ENCODE measurements at regions not wholly inside any gene's neighbourhood (a gene's known extent, or its start where the extent isn't known, plus 50 kb on each side); places are given as distances from the start of the nearest gene placed in this dataset.
A peak's percentile ranks its signal among the peaks of the same experiment; 100 is the strongest.

DNA sequence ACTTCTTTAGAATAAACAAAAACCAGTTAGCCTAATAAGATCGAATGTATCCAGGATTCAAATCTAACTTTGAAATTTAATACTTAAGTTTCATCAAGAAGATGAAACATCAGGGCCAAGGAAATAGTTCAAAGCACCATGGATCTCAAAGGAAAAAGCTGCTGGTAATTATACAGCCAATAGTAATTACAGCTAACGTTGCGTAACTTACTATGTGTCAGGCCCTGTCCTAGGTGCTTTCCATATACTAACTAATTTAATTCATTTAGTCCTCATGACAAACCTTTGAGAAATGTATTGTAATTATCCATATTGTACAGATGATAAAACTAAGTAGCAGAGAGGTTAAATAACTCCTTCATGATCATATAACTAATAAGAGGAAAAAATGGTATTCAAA, 598.6 kb downstream of the NYAP2 start:
- no peaks in the 10 kb centered on the region for H3K27me3 ChIP-seq (ENCODE audit: control insufficient read depth in 1 of 2, insufficient read depth in 2 of 2, low read length in 2 of 2)
- 34% methylated on average over 3 of the region's 3 CpGs for WGBS (ENCODE audit: low lambda C conversion rate)
- ATAC-seq (no peak), FAIRE-seq (no peak), DNase-seq (ENCODE audit: low spot score) (no peak)
- H3K27ac ChIP-seq (ENCODE audit: extremely low read length, insufficient read depth, low read length), result no peak overlapping the region
- intact Hi-C loops (cut with micrococcal nuclease; ENCODE audit: unreplicated experiment), result no loop called here
- H3K4me3 ChIP-seq (replicated peaks in 1 of 3; ENCODE audit: insufficient read depth in 1 of 3, low read depth in 2 of 3, low read length in 3 of 3), result no peak overlapping the region
- H3K4me2 ChIP-seq (ENCODE audit: low read depth, low read length), result no peak overlapping the region
- in situ Hi-C loops (cut with HindIII; ENCODE audit: extremely low pct_ligation_motif_present, low pct_unique_long_range_greater_than_20kb), result no loop called here
- no peak overlapping the region for H3K9ac ChIP-seq (ENCODE audit: insufficient read depth, low read depth, low read length)
- TF ChIP-seq ZNF275 (CRISPR knock-in tag; IDR thresholded peaks at IDR 0.05; ENCODE audit: borderline replicate concordance), result no peak
- TF ChIP-seq SCMH1 (CRISPR knock-in tag; IDR thresholded peaks at IDR 0.05; ENCODE audit: borderline replicate concordance), result no peak
- no peak for TF ChIP-seq PHF5A (CRISPR knock-in tag; IDR thresholded peaks at IDR 0.05; ENCODE audit: low read depth, unreplicated experiment)
- TF ChIP-seq GTF3A (CRISPR knock-in tag; conservative IDR thresholded peaks at IDR 0.05), result no peak
- TF ChIP-seq SAP130 (CRISPR knock-in tag; IDR thresholded peaks at IDR 0.05; ENCODE audit: low read depth), result no peak
- peak; percentile 71 for TF ChIP-seq CEBPB (IDR thresholded peaks at IDR 0.05; ENCODE audit: borderline replicate concordance, low read depth, low read length)
- no peak for TF ChIP-seq ZNF619 (CRISPR knock-in tag; IDR thresholded peaks at IDR 0.05)
- H3K4me1 ChIP-seq (ENCODE audit: insufficient read depth, low read length), result peaks cover 7% of the 10 kb centered on the region; the same call in 1 of the 2 replicates
- POLR2A ChIA-PET, result no interaction called here
- no peaks in the 10 kb centered on the region for H3K9me3 ChIP-seq (ENCODE audit: low read length)
- H3K36me3 ChIP-seq (replicated peaks in 1 of 2; ENCODE audit: control insufficient read depth in 1 of 2, insufficient read depth in 2 of 2, low read length in 2 of 2), result no peaks in the 10 kb centered on the region
- CTCF ChIA-PET (ENCODE audit: low intra/inter-chr PET ratio, low total read pairs), result no interaction called here
- BruUV-seq (replicated peaks), result no TSS peak
- H4K20me1 ChIP-seq (ENCODE audit: insufficient read depth, low read length), result no peaks in the 10 kb centered on the region
- H2AFZ ChIP-seq (ENCODE audit: low read length), result no peak overlapping the region
- no peaks in the 10 kb centered on the region for H3K79me2 ChIP-seq (ENCODE audit: insufficient read depth, low read length)

DNA sequence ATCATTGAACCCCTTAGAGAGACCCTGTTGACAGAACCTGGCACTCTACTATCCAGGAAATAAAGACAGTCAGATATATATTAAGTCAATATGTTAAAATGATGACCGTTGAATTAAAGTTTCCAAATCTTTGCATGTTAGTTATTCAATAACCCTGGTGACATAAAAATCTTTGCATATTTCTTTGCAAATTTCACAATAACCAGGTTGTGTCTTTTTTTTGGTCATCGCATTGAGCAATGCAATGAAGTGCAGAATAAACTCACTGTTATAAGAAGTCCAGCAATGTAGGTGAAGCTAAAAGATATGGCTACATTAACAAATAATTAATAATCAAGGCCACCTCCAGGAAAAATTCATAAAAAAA, 596.9 kb downstream of the NYAP2 start:
- FAIRE-seq (no peak), ATAC-seq (no peak), DNase-seq (ENCODE audit: low spot score) (no peak)
- H3K4me1 ChIP-seq (ENCODE audit: insufficient read depth, low read length), result no peaks in the 10 kb centered on the region
- H3K9me3 ChIP-seq (ENCODE audit: low read length), result no peaks in the 10 kb centered on the region
- intact Hi-C loops (cut with micrococcal nuclease; ENCODE audit: unreplicated experiment) (no loop called here), in situ Hi-C loops (cut with HindIII; ENCODE audit: extremely low pct_ligation_motif_present, low pct_unique_long_range_greater_than_20kb) (no loop called here)
- CTCF ChIA-PET (ENCODE audit: low intra/inter-chr PET ratio, low total read pairs), result no interaction called here
- no peak overlapping the region for H2AFZ ChIP-seq (ENCODE audit: low read length)
- no peak for TF ChIP-seq TCF12 (IDR thresholded peaks at IDR 0.05)
- no peak for TF ChIP-seq TCF12 (CRISPR knock-in tag; IDR thresholded peaks at IDR 0.05)
- no peak for TF ChIP-seq ATF5 (CRISPR knock-in tag; IDR thresholded peaks at IDR 0.05; ENCODE audit: low read depth)
- no peak for TF ChIP-seq GFI1 (CRISPR knock-in tag; IDR thresholded peaks at IDR 0.05; ENCODE audit: borderline replicate concordance)
- no peak for TF ChIP-seq ZBTB8A (CRISPR knock-in tag; IDR thresholded peaks at IDR 0.05; ENCODE audit: borderline replicate concordance, low read depth)
- TF ChIP-seq, protein P1, sequence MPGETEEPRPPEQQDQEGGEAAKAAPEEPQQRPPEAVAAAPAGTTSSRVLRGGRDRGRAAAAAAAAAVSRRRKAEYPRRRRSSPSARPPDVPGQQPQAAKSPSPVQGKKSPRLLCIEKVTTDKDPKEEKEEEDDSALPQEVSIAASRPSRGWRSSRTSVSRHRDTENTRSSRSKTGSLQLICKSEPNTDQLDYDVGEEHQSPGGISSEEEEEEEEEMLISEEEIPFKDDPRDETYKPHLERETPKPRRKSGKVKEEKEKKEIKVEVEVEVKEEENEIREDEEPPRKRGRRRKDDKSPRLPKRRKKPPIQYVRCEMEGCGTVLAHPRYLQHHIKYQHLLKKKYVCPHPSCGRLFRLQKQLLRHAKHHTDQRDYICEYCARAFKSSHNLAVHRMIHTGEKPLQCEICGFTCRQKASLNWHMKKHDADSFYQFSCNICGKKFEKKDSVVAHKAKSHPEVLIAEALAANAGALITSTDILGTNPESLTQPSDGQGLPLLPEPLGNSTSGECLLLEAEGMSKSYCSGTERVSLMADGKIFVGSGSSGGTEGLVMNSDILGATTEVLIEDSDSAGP (CRISPR knock-in tag; IDR thresholded peaks at IDR 0.05; ENCODE audit: borderline replicate concordance), result no peak
- TF ChIP-seq CHD2 (IDR thresholded peaks at IDR 0.05; ENCODE audit: low read depth, low read length), result no peak
- TF ChIP-seq CEBPB (IDR thresholded peaks at IDR 0.05; ENCODE audit: borderline replicate concordance, low read depth, low read length), result peak; percentile 52; the same call in 1 of the 2 replicates
- TF ChIP-seq, protein P2, sequence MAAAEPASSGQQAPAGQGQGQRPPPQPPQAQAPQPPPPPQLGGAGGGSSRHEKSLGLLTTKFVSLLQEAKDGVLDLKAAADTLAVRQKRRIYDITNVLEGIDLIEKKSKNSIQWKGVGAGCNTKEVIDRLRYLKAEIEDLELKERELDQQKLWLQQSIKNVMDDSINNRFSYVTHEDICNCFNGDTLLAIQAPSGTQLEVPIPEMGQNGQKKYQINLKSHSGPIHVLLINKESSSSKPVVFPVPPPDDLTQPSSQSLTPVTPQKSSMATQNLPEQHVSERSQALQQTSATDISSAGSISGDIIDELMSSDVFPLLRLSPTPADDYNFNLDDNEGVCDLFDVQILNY (CRISPR knock-in tag; conservative IDR thresholded peaks at IDR 0.05), result no peak
- TF ChIP-seq SP2 (CRISPR knock-in tag; IDR thresholded peaks at IDR 0.05), result no peak
- H3K27ac ChIP-seq (ENCODE audit: extremely low read length, insufficient read depth, low read length), result no peak overlapping the region
- H4K20me1 ChIP-seq (ENCODE audit: insufficient read depth, low read length), result no peaks in the 10 kb centered on the region
- BruUV-seq (replicated peaks), result no TSS peak
- no peak overlapping the region for H3K4me2 ChIP-seq (ENCODE audit: low read depth, low read length)
- 71% methylated on average over 2 of the region's 2 CpGs for WGBS (ENCODE audit: low lambda C conversion rate)
- no peak overlapping the region for H3K4me3 ChIP-seq (replicated peaks in 1 of 3; ENCODE audit: insufficient read depth in 1 of 3, low read depth in 2 of 3, low read length in 3 of 3)
- H3K79me2 ChIP-seq (ENCODE audit: insufficient read depth, low read length), result no peaks in the 10 kb centered on the region
- no peak overlapping the region for H3K9ac ChIP-seq (ENCODE audit: insufficient read depth, low read depth, low read length)
- H3K36me3 ChIP-seq (replicated peaks in 1 of 2; ENCODE audit: control insufficient read depth in 1 of 2, insufficient read depth in 2 of 2, low read length in 2 of 2), result no peaks in the 10 kb centered on the region
- POLR2A ChIA-PET, result no interaction called here
- no peaks in the 10 kb centered on the region for H3K27me3 ChIP-seq (ENCODE audit: control insufficient read depth in 1 of 2, insufficient read depth in 2 of 2, low read length in 2 of 2)
